Kidney epithelial cell (primary cell): ENCODE measurements at regions not wholly inside any gene's neighbourhood (a gene's known extent, or its start where the extent isn't known, plus 50 kb on each side); places are given as distances from the start of the nearest gene placed in this dataset.

Source experiments
- DNase-seq: peaks from one replicate; pipeline ENCODE4 v3.0.0-alpha.2; 2010; ENCODE audit warnings: low read depth
- H3K27me3 ChIP-seq: 2 replicates; pipeline ENCODE4 v1.6.0; 2011; ENCODE audit warnings: low read length; ENCODE audit not compliant: control insufficient read depth, insufficient read depth
- H3K36me3 ChIP-seq: 2 replicates; pipeline ENCODE4 v1.5.1; 2011; ENCODE audit warnings: low read length; ENCODE audit not compliant: control insufficient read depth, insufficient read depth
- H3K4me3 ChIP-seq: 2 replicates; pipeline ENCODE4 v1.5.1; 2011; ENCODE audit warnings: low read depth, mild to moderate bottlenecking, control low read depth, low read length
- CTCF ChIP-seq: IDR thresholded peaks from 2 replicates; pipeline ENCODE4 v1.5.1; 2011; ENCODE audit warnings: mild to moderate bottlenecking, moderate library complexity, low read length, control low read depth, inconsistent platforms; ENCODE audit not compliant: insufficient read depth, poor library complexity, severe bottlenecking

GRCh38 chr14:65901595-65901994 is 489.1 kb downstream of the FUT8 start:
- TF ChIP-seq CTCF: no peak
- no peak for DNase-seq
- Histone ChIP-seq H3K4me3 (no peak overlapping the region), H3K27me3 (no peaks in the 10 kb centered on the region), H3K36me3 (no peaks in the 10 kb centered on the region)

- Histone ChIP-seq H3K36me3 (no peaks in the 10 kb centered on the region), H3K27me3 (no peaks in the 10 kb centered on the region), H3K4me3 (no peak overlapping the region)
- no peak for TF ChIP-seq CTCF
- no peak for DNase-seq
Observed at GRCh38 chr14:65904988-65905387, 492.5 kb downstream of the FUT8 start.

GRCh38 chr14:65906344-65906743 is 493.8 kb downstream of the FUT8 start:
- DNase-seq: no peak
- no peaks in the 10 kb centered on the region for H3K36me3 ChIP-seq
- no peaks in the 10 kb centered on the region for H3K27me3 ChIP-seq
- TF ChIP-seq CTCF: no peak
- no peak overlapping the region for H3K4me3 ChIP-seq

GRCh38 chr14:65906948-65907347 is 494.4 kb downstream of the FUT8 start:
- DNase-seq: no peak
- TF ChIP-seq CTCF: no peak
- Histone ChIP-seq H3K36me3 (no peaks in the 10 kb centered on the region), H3K4me3 (no peak overlapping the region), H3K27me3 (no peaks in the 10 kb centered on the region)

GRCh38 chr14:65910108-65910786 is 497.7 kb downstream of the FUT8 start:
- no peak overlapping the region for H3K4me3 ChIP-seq
- no peaks in the 10 kb centered on the region for H3K36me3 ChIP-seq
- no peaks in the 10 kb centered on the region for H3K27me3 ChIP-seq
- DNase-seq: peak; percentile 4
- no peak for TF ChIP-seq CTCF

GRCh38 chr14:65915125-65915524 is 502.6 kb downstream of the FUT8 start:
- H3K36me3 ChIP-seq: no peaks in the 10 kb centered on the region
- no peak overlapping the region for H3K4me3 ChIP-seq
- DNase-seq: no peak
- H3K27me3 ChIP-seq: no peaks in the 10 kb centered on the region
- no peak for TF ChIP-seq CTCF
